MCF 10A (cell line): ENCODE measurements at regions not wholly inside any gene's neighbourhood (a gene's known extent, or its start where the extent isn't known, plus 50 kb on each side); places are given as distances from the start of the nearest gene placed in this dataset.
"Not testable (repeated sequence)": the region's sequence is repeated elsewhere in the genome, so short reads cannot be mapped to it uniquely, and the experiment has no call there.

Experiments
- BruUV-seq: library from RNA; stranded (reverse); fragments of 400-500 nt; replicated peaks from 2 replicates; lab custom pipeline; 2021; lab: Mats Ljungman, UMichigan
- CTCF ChIA-PET: fragments of 300-600 bp; sonication (Branson Sonifier 250); formaldehyde crosslinking; extraction: SDS; loops from one replicate; lab custom pipeline; 2021; ENCODE audit warnings: antibody characterized with exemption, inconsistent platforms; lab: Yijun Ruan, JAX
- POLR2A ChIA-PET: fragments of 300-600, 350-650 bp; sonication (Branson Sonifier 250); formaldehyde crosslinking; extraction: SDS; loops from one replicate; lab custom pipeline; 2020; ENCODE audit warnings: antibody characterized with exemption, inconsistent platforms; lab: Yijun Ruan, JAX
- DNase-seq: peaks from one replicate; pipeline ENCODE4 v3.0.0-alpha.2; 2018; ENCODE audit not compliant: unreplicated experiment
- H3K27ac Mint-ChIP-seq: one replicate; pipeline ENCODE4 v1.8.0; 2022; ENCODE audit warnings: mild to moderate bottlenecking, low read depth, mixed read lengths; ENCODE audit not compliant: unreplicated experiment
- H3K27me3 Mint-ChIP-seq: one replicate; pipeline ENCODE4 v1.8.0; 2022; ENCODE audit warnings: mixed read lengths; ENCODE audit not compliant: insufficient read depth, unreplicated experiment
- H3K36me3 Mint-ChIP-seq: one replicate; pipeline ENCODE4 v1.8.0; 2022; ENCODE audit warnings: mild to moderate bottlenecking, moderate library complexity, mixed read lengths; ENCODE audit not compliant: insufficient read depth, unreplicated experiment
- H3K4me1 Mint-ChIP-seq: one replicate; pipeline ENCODE4 v1.8.0; 2022; ENCODE audit warnings: mixed read lengths; ENCODE audit not compliant: insufficient read depth, unreplicated experiment
- H3K4me3 Mint-ChIP-seq: one replicate; pipeline ENCODE4 v1.8.0; 2022; ENCODE audit warnings: mild to moderate bottlenecking, moderate library complexity, mixed read lengths; ENCODE audit not compliant: unreplicated experiment
- H3K9me3 Mint-ChIP-seq: one replicate; pipeline ENCODE4 v1.8.0; 2022; ENCODE audit warnings: mixed read lengths; ENCODE audit not compliant: unreplicated experiment
- CTCF ChIP-seq: fragments of 200-600 bp; IDR thresholded peaks from one replicate; pipeline ENCODE4 v1.8.0; 2022; ENCODE audit warnings: antibody characterized with exemption, mild to moderate bottlenecking; ENCODE audit not compliant: unreplicated experiment
- intact Hi-C: fragments of 100-400 bp; cut with micrococcal nuclease; formaldehyde crosslinking; loops from 2 replicates; pipeline ENCODE4 v1.14.1; 2022

GRCh38 chr3:29181149-29181780 is 99.6 kb upstream of the RBMS3 start:
- Mint-ChIP-seq H3K36me3 (no peaks in the 10 kb centered on the region), H3K4me3 (no peak overlapping the region), H3K4me1 (peaks cover 6% of the 10 kb centered on the region), H3K27me3 (no peaks in the 10 kb centered on the region), H3K9me3 (no peaks in the 10 kb centered on the region), H3K27ac (no peak overlapping the region)
- no peak for DNase-seq
- BruUV-seq: no TSS peak
- POLR2A ChIA-PET: no interaction called here
- intact Hi-C loops: no loop called here
- TF ChIP-seq CTCF: no peak
- CTCF ChIA-PET: no interaction called here

GRCh38 chr3:29181872-29182271 is 99.0 kb upstream of the RBMS3 start:
- no peak for DNase-seq
- Mint-ChIP-seq H3K4me3 (no peak overlapping the region), H3K27me3 (no peaks in the 10 kb centered on the region), H3K9me3 (no peaks in the 10 kb centered on the region), H3K36me3 (no peaks in the 10 kb centered on the region), H3K27ac (no peak overlapping the region), H3K4me1 (peaks cover 12% of the 10 kb centered on the region)
- CTCF ChIA-PET: no interaction called here
- POLR2A ChIA-PET: no interaction called here
- BruUV-seq: no TSS peak
- intact Hi-C loops: no loop called here
- no peak for TF ChIP-seq CTCF

- H3K27ac Mint-ChIP-seq, H3K4me3 Mint-ChIP-seq, H3K9me3 Mint-ChIP-seq, CTCF ChIA-PET, DNase-seq, H3K36me3 Mint-ChIP-seq, POLR2A ChIA-PET, BruUV-seq, intact Hi-C loops, H3K27me3 Mint-ChIP-seq: not testable (repeated sequence)
- H3K4me1 Mint-ChIP-seq: peaks cover 18% of the 10 kb centered on the region
These were observed 98.0 kb upstream of the RBMS3 start for GRCh38 chr3:29182828-29183227.

GRCh38 chr3:29183346-29184087 is 97.4 kb upstream of the RBMS3 start:
- no peaks in the 10 kb centered on the region for H3K27me3 Mint-ChIP-seq
- no TSS peak for BruUV-seq
- H3K36me3 Mint-ChIP-seq: no peaks in the 10 kb centered on the region
- ChIA-PET CTCF (no interaction called here), POLR2A (interaction anchor here (0.8 kb wide), 1 partner anchor 13 kb away, joined by 3 read pairs; no protein-coding TSS in a partner anchor)
- peak; percentile 53 for DNase-seq
- TF ChIP-seq CTCF: no peak
- no peak overlapping the region for H3K4me3 Mint-ChIP-seq
- intact Hi-C loops: no loop called here
- peaks cover 23% of the 10 kb centered on the region for H3K4me1 Mint-ChIP-seq
- no peak overlapping the region for H3K27ac Mint-ChIP-seq
- no peaks in the 10 kb centered on the region for H3K9me3 Mint-ChIP-seq
